Spleen (tissue), 11 donors: ENCODE measurements at regions not wholly inside any gene's neighbourhood (a gene's known extent, or its start where the extent isn't known, plus 50 kb on each side); places are given as distances from the start of the nearest gene placed in this dataset.

Source experiments
- DNase-seq: peaks from one replicate; pipeline ENCODE4 v3.0.0-alpha.2; 2020
- H3K27ac ChIP-seq, 8 donors: fragments of 200-600 bp; sonication (generic) in 7 of 8; 1 replicate in 4 of 8; 2 replicates in 4 of 8; pipeline versions ENCODE4 v1.5.0 to v1.8.0; 2016 to 2021; ENCODE audit warnings: inconsistent platforms in 4 of 8, mild to moderate bottlenecking in 4 of 8, moderate library complexity in 1 of 8
- H3K27me3 ChIP-seq, 7 donors: fragments of 200-600 bp; sonication (generic) in 6 of 7; replicated peaks in 1 of 7; 1 replicate in 4 of 7; 2 replicates in 3 of 7; pipeline versions ENCODE4 v1.5.0 to v1.8.0; 2016 to 2021; ENCODE audit warnings: inconsistent platforms in 3 of 7, mild to moderate bottlenecking in 1 of 7
- H3K36me3 ChIP-seq, 6 donors: fragments of 200-600 bp; sonication (generic) in 5 of 6; 1 replicate in 4 of 6; 2 replicates in 2 of 6; pipeline versions ENCODE4 v1.5.0 to v1.8.0; 2016 to 2021; ENCODE audit warnings: inconsistent platforms in 2 of 6
- H3K4me1 ChIP-seq, 6 donors: fragments of 200-600 bp; sonication (generic) in 5 of 6; 1 replicate in 3 of 6; 2 replicates in 3 of 6; pipeline versions ENCODE4 v1.5.0 to v1.8.0; 2016 to 2021; ENCODE audit warnings: inconsistent platforms in 3 of 6
- H3K4me3 ChIP-seq, 8 donors: fragments of 200-600 bp; sonication (generic) in 7 of 8; 1 replicate in 4 of 8; 2 replicates in 4 of 8; pipeline versions ENCODE4 v1.5.0 to v1.8.0; 2016 to 2021; ENCODE audit warnings: inconsistent platforms in 4 of 8, mild to moderate bottlenecking in 4 of 8, moderate library complexity in 2 of 8
- H3K9me3 ChIP-seq, 8 donors: fragments of 200-600 bp; sonication (generic) in 7 of 8; 1 replicate in 4 of 8; 2 replicates in 4 of 8; pipeline versions ENCODE4 v1.5.0 to v1.8.0; 2016 to 2021; ENCODE audit warnings: inconsistent platforms in 4 of 8
- CTCF ChIP-seq, 11 experiments: fragments of 200-600 bp in 7 of 11; fragments of 450-650 bp in 4 of 11; sonication (generic) in 4 of 11; IDR thresholded peaks in 8 of 11; conservative IDR thresholded peaks in 3 of 11; 1 replicate in 7 of 11; 2 replicates in 4 of 11; pipeline versions ENCODE4 v1.4.0 to v1.8.0; 2016 to 2021; ENCODE audit warnings: antibody characterized with exemption in 11 of 11, inconsistent platforms in 4 of 11, mild to moderate bottlenecking in 1 of 11
- POLR2A ChIP-seq, 3 donors: fragments of 450-650 bp; IDR thresholded peaks; one replicate each; pipeline ENCODE4 v1.5.1; 2017; ENCODE audit warnings: antibody characterized with exemption in 3 of 3, mild to moderate bottlenecking in 1 of 3
- POLR2AphosphoS5 ChIP-seq, 3 donors: sonication (generic); formaldehyde crosslinking; IDR thresholded peaks; one replicate each; pipeline ENCODE4 v1.5.1; 2017; ENCODE audit warnings: antibody characterized with exemption in 3 of 3
- WGBS, 5 donors: extraction: QIAGEN DNeasy Blood & Tissue Kit in 3 of 5; methylation state at CpG; one replicate each; pipeline versions ENCODE4 v1.1.5 to v1.1.7; 2013 to 2018; 5-methylcytosine and 5-hydroxymethylcytosine counted together
- intact Hi-C: fragments of 100-400 bp; cut with DNase I; formaldehyde crosslinking; loops from one replicate; pipeline ENCODE4 v1.15.0; 2023; ENCODE audit warnings: low total_unique reads
- donor health status: healthy with polysubstance abuse.
- donor health status: DM: no; HTN: no; CAD: no; lungs with moderate emphysema.
- donor health status: DM: no; HTN: no; CAD: no.
- donor health status: Bipolar disorder and iron deficiency.
- donor health status: healthy.
- donor health status: DM: no; HTN: no; CAD: no.
- donor health status: DM: yes; HTN: yes; CAD: no.

DNA sequence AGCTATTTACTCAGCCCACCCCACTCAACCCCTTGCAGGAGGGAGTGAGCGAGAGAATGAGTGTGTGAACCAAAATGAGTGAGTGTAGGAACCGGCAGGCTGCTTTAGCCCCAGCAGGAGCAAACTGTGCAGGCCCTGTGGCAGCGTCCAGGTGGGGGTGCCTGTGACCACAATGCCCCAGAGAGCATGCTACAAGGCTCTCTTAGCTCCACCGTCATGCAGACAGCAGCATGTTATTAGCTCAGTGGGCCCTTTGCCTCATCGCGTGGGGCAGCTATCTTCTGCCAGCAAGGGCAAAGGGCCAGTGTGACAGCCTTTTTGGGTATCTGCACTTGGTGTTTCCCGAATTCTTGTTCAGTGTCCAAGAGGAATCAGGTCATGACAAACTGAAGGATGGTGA is 271.3 kb downstream of the GPM6A start:
- Histone ChIP-seq H3K4me1 (no peaks in the 10 kb centered on the region), H3K9me3 (peaks cover 0 to 12% (median 2%) of the 10 kb centered on the region in 8 donors), H3K4me3 (no peak overlapping the region), H3K27me3 (no peaks in the 10 kb centered on the region), H3K36me3 (no peaks in the 10 kb centered on the region), H3K27ac (no peak overlapping the region)
- 80 to 95% (median 87%) methylated on average over 7 of the region's 7 CpGs for WGBS, 5 donors
- TF ChIP-seq POLR2A (IDR thresholded peaks at IDR 0.05) (no peak), POLR2AphosphoS5 (IDR thresholded peaks at IDR 0.05) (no peak), CTCF (IDR thresholded peaks at IDR 0.05 in 8 of 11, conservative IDR thresholded peaks at IDR 0.05 in 3 of 11) (no peak)
- intact Hi-C loops, result no loop called here
- DNase-seq, result no peak

DNA sequence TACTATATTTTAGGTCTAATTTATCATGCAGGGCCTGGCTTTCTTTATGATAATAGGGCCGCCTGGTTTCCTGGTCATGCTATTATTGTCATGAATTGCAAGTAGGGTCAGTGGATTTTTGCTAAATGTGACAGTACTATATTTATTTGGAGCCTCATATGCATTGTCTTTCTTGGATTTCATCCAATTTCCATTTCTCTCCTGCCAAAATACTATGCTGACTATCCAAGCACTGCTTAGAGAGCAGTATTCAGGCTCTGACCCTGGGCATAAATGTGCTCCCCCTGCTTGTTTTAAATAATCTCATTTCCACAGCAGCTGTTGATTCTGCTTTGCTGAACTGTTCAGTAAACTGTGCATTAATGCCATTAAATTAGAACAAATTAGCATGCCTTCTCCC is 269.3 kb downstream of the GPM6A start:
- Histone ChIP-seq H3K36me3 (no peaks in the 10 kb centered on the region), H3K9me3 (peaks cover 0 to 12% (median 2%) of the 10 kb centered on the region in 8 donors), H3K4me1 (no peaks in the 10 kb centered on the region), H3K27ac (no peak overlapping the region), H3K4me3 (no peak overlapping the region), H3K27me3 (no peaks in the 10 kb centered on the region)
- DNase-seq, result no peak
- TF ChIP-seq CTCF (IDR thresholded peaks at IDR 0.05 in 8 of 11, conservative IDR thresholded peaks at IDR 0.05 in 3 of 11) (no peak), POLR2AphosphoS5 (IDR thresholded peaks at IDR 0.05) (no peak), POLR2A (IDR thresholded peaks at IDR 0.05) (no peak)
- intact Hi-C loops, result no loop called here
- 73 to 79% (median 78%) methylated on average over 1 of the region's 1 CpG for WGBS, 5 donors

DNA sequence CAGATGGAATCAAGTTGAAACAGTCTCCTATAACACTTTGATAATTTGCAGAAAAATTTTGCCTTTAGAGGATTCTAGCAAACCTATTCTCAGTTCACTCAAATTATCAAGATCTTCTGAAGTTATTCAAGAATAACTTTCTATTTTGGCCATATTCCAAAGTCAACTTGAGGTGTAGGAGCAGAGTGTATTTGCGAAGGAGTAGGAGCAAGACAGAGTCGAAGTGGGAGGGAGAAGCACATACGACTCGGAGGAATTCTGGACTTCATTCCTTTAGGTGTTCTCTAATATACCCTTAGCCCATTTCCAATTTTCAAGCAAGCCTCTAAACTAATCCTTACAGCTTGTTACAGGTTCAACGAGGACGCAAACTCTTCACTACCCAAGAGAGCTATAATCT is 252.9 kb downstream of the GPM6A start:
- Histone ChIP-seq H3K36me3 (no peaks in the 10 kb centered on the region), H3K27ac (no peak overlapping the region), H3K4me1 (no peaks in the 10 kb centered on the region), H3K4me3 (no peak overlapping the region), H3K9me3 (no peaks in the 10 kb centered on the region), H3K27me3 (no peaks in the 10 kb centered on the region)
- WGBS, 5 donors, result 72 to 83% (median 75%) methylated on average over 6 of the region's 6 CpGs
- no peak for TF ChIP-seq POLR2A (IDR thresholded peaks at IDR 0.05)
- TF ChIP-seq POLR2AphosphoS5 (IDR thresholded peaks at IDR 0.05), result no peak
- TF ChIP-seq CTCF (IDR thresholded peaks at IDR 0.05 in 8 of 11, conservative IDR thresholded peaks at IDR 0.05 in 3 of 11), result no peak
- no peak for DNase-seq
- intact Hi-C loops, result no loop called here

DNA sequence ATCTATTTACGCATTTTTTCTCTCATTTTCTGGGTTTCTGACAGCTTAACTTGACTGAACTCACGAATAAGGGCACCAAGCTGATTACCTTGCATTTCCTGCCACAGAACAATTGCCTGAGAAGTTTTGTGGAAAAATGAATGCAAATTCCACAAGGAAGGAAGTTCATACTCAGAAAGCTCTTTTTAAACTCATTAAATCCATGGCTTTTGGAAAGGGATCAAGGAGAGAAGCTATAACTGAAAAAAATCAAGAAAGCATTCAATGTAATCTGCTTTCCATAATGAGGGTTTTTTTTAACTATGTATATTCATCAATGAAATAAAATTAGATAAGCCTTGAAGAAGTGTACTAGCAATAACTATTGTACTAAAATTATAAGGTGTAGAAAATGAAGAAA is 252.5 kb downstream of the GPM6A start:
- Histone ChIP-seq H3K27me3 (no peaks in the 10 kb centered on the region), H3K36me3 (no peaks in the 10 kb centered on the region), H3K27ac (no peak overlapping the region), H3K4me1 (no peaks in the 10 kb centered on the region), H3K9me3 (no peaks in the 10 kb centered on the region), H3K4me3 (no peak overlapping the region)
- intact Hi-C loops, result no loop called here
- WGBS, 5 donors, result 49 to 68% (median 59%) methylated on average over 2 of the region's 2 CpGs
- no peak for TF ChIP-seq POLR2A (IDR thresholded peaks at IDR 0.05)
- TF ChIP-seq POLR2AphosphoS5 (IDR thresholded peaks at IDR 0.05), result no peak
- no peak for TF ChIP-seq CTCF (IDR thresholded peaks at IDR 0.05 in 8 of 11, conservative IDR thresholded peaks at IDR 0.05 in 3 of 11)
- no peak for DNase-seq
